Neural progenitor cell (in vitro differentiated cells): ENCODE measurements at regions not wholly inside any gene's neighbourhood (a gene's known extent, or its start where the extent isn't known, plus 50 kb on each side); places are given as distances from the start of the nearest gene placed in this dataset.

Source experiments
- EZH2 ChIP-seq: fragments of 200-600 bp; sonication (generic); IDR thresholded peaks from 2 replicates; pipeline ENCODE4 v1.6.1; 2017; ENCODE audit warnings: antibody characterized with exemption, mild to moderate bottlenecking, moderate library complexity
- EZH2phosphoT487 ChIP-seq: fragments of 200-600 bp; sonication (generic); IDR thresholded peaks from 2 replicates; pipeline ENCODE4 v1.6.1; 2017; ENCODE audit warnings: antibody characterized with exemption
- TF ChIP-seq, protein P1 (sequence below): fragments of 200-600 bp; sonication (generic); IDR thresholded peaks from 2 replicates; pipeline ENCODE4 v1.5.1; 2017; ENCODE audit warnings: antibody characterized with exemption, mild to moderate bottlenecking

DNA sequence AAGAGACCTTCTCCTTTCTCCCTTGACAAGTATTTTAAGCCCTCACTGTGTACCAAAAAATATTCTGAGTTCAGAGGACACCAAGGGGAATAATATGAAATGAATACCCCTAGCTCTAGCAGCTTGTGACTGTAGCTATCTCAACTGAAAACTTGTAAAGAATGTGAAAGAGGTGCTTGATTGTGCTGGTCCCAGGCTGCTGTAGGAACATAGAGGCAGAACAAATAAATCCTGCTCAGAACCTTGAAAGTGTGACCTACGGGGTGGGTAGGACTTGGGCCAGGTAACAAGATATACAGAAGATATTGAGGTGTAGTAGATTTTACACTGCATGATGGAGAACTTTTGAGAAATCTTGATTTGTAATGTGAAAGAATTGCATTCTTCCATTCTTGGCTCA lies 606.8 kb downstream of the TOX3 start:
- TF ChIP-seq, protein P1, sequence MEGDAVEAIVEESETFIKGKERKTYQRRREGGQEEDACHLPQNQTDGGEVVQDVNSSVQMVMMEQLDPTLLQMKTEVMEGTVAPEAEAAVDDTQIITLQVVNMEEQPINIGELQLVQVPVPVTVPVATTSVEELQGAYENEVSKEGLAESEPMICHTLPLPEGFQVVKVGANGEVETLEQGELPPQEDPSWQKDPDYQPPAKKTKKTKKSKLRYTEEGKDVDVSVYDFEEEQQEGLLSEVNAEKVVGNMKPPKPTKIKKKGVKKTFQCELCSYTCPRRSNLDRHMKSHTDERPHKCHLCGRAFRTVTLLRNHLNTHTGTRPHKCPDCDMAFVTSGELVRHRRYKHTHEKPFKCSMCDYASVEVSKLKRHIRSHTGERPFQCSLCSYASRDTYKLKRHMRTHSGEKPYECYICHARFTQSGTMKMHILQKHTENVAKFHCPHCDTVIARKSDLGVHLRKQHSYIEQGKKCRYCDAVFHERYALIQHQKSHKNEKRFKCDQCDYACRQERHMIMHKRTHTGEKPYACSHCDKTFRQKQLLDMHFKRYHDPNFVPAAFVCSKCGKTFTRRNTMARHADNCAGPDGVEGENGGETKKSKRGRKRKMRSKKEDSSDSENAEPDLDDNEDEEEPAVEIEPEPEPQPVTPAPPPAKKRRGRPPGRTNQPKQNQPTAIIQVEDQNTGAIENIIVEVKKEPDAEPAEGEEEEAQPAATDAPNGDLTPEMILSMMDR = no peak
- TF ChIP-seq EZH2 = no peak
- no peak for TF ChIP-seq EZH2phosphoT487
